ENCODE measurements at regions not wholly inside any gene's neighbourhood (a gene's known extent, or its start where the extent isn't known, plus 50 kb on each side); places are given as distances from the start of the nearest gene placed in this dataset.

GRCh38 chr1:181263444-181263843 lies 174.9 kb downstream of the IER5 start:
- TF ChIP-seq POLR2A (IDR thresholded peaks at IDR 0.05), result no peak
- no peak for TF ChIP-seq CTCF (IDR thresholded peaks at IDR 0.05)

All from thyroid gland (tissue), 4 donors.